ENCODE measurements at regions not wholly inside any gene's neighbourhood (a gene's known extent, or its start where the extent isn't known, plus 50 kb on each side); places are given as distances from the start of the nearest gene placed in this dataset.

GRCh38 chr12:91968777-91969171 is 176.9 kb downstream of the BTG1 start:
- no peak overlapping the region for H3K4me3 ChIP-seq (ENCODE audit: low read length)

GRCh38 chr12:91968076-91968776 is 177.4 kb downstream of the BTG1 start:
- no peak overlapping the region for H3K4me3 ChIP-seq (ENCODE audit: low read length)
- no peak for TF ChIP-seq ZNF274 (IDR thresholded peaks at IDR 0.05; ENCODE audit: low read depth, low read length)

More at GRCh38 chr12:91968777-91969171, 176.9 kb downstream of the BTG1 start:
- no peak for TF ChIP-seq ZNF274 (IDR thresholded peaks at IDR 0.05; ENCODE audit: low read depth, low read length)

- H3K4me3 ChIP-seq (ENCODE audit: low read length), result no peak overlapping the region
- TF ChIP-seq ZNF274 (IDR thresholded peaks at IDR 0.05; ENCODE audit: low read depth, low read length), result no peak
Observed at GRCh38 chr12:91967590-91967989, 178.1 kb downstream of the BTG1 start.

- TF ChIP-seq ZNF274 (IDR thresholded peaks at IDR 0.05; ENCODE audit: low read depth, low read length), result no peak
- no peak overlapping the region for H3K4me3 ChIP-seq (ENCODE audit: low read length)
Observed at GRCh38 chr12:91965781-91966180, 179.9 kb downstream of the BTG1 start.

GRCh38 chr12:91964501-91964900 is 181.1 kb downstream of the BTG1 start:
- no peak overlapping the region for H3K4me3 ChIP-seq (ENCODE audit: low read length)
- TF ChIP-seq ZNF274 (IDR thresholded peaks at IDR 0.05; ENCODE audit: low read depth, low read length), result no peak

- no peak overlapping the region for H3K4me3 ChIP-seq (ENCODE audit: low read length)
- TF ChIP-seq ZNF274 (IDR thresholded peaks at IDR 0.05; ENCODE audit: low read depth, low read length), result no peak
Observed at GRCh38 chr12:91959220-91959619, 186.4 kb downstream of the BTG1 start.

GRCh38 chr12:91958816-91959215 is 186.8 kb downstream of the BTG1 start:
- no peak overlapping the region for H3K4me3 ChIP-seq (ENCODE audit: low read length)
- no peak for TF ChIP-seq ZNF274 (IDR thresholded peaks at IDR 0.05; ENCODE audit: low read depth, low read length)

GRCh38 chr12:91954747-91955146 is 190.9 kb downstream of the BTG1 start:
- H3K4me3 ChIP-seq (ENCODE audit: low read length), result no peak overlapping the region
- TF ChIP-seq ZNF274 (IDR thresholded peaks at IDR 0.05; ENCODE audit: low read depth, low read length), result no peak

- no peak for TF ChIP-seq ZNF274 (IDR thresholded peaks at IDR 0.05; ENCODE audit: low read depth, low read length)
- H3K4me3 ChIP-seq (ENCODE audit: low read length), result no peak overlapping the region
Observed at GRCh38 chr12:91954326-91954725, 191.3 kb downstream of the BTG1 start.

- no peak overlapping the region for H3K4me3 ChIP-seq (ENCODE audit: low read length)
- TF ChIP-seq ZNF274 (IDR thresholded peaks at IDR 0.05; ENCODE audit: low read depth, low read length), result no peak
Observed at GRCh38 chr12:91952916-91953315, 192.7 kb downstream of the BTG1 start.

GRCh38 chr12:91951571-91951970 is 194.1 kb downstream of the BTG1 start:
- no peak overlapping the region for H3K4me3 ChIP-seq (ENCODE audit: low read length)
- TF ChIP-seq ZNF274 (IDR thresholded peaks at IDR 0.05; ENCODE audit: low read depth, low read length), result no peak

GRCh38 chr12:91948504-91948903 is 197.1 kb downstream of the BTG1 start:
- no peak for TF ChIP-seq ZNF274 (IDR thresholded peaks at IDR 0.05; ENCODE audit: low read depth, low read length)

GRCh38 chr12:91947459-91947858 is 198.2 kb downstream of the BTG1 start:
- no peak for TF ChIP-seq ZNF274 (IDR thresholded peaks at IDR 0.05; ENCODE audit: low read depth, low read length)

More at GRCh38 chr12:91948504-91948903, 197.1 kb downstream of the BTG1 start:
- no peak overlapping the region for H3K4me3 ChIP-seq (ENCODE audit: low read length)

GRCh38 chr12:91944637-91945036 is 201.0 kb downstream of the BTG1 start:
- H3K4me3 ChIP-seq (ENCODE audit: low read length), result no peak overlapping the region
- TF ChIP-seq ZNF274 (IDR thresholded peaks at IDR 0.05; ENCODE audit: low read depth, low read length), result no peak

More at GRCh38 chr12:91947459-91947858, 198.2 kb downstream of the BTG1 start:
- no peak overlapping the region for H3K4me3 ChIP-seq (ENCODE audit: low read length)

GRCh38 chr12:91940826-91941570 is 204.6 kb downstream of the BTG1 start:
- no peak overlapping the region for H3K4me3 ChIP-seq (ENCODE audit: low read length)
- TF ChIP-seq ZNF274 (IDR thresholded peaks at IDR 0.05; ENCODE audit: low read depth, low read length), result no peak
